GM10266 (cell line): ENCODE measurements at regions not wholly inside any gene's neighbourhood (a gene's known extent, or its start where the extent isn't known, plus 50 kb on each side); places are given as distances from the start of the nearest gene placed in this dataset.

Experiments used
- DNase-seq: peaks from one replicate; pipeline ENCODE4 v3.0.0; 2012; ENCODE audit errors: extremely low spot score
- CTCF ChIP-seq: IDR thresholded peaks from 2 replicates; pipeline ENCODE4 v1.5.1; 2012; ENCODE audit warnings: mild to moderate bottlenecking, low read depth; ENCODE audit not compliant: control insufficient read depth, insufficient read depth; ENCODE audit errors: missing control alignments

GRCh38 chr10:120727001-120727400 lies 124.2 kb upstream of the WDR11 start:
- DNase-seq = no peak
- TF ChIP-seq CTCF = no peak

- TF ChIP-seq CTCF = no peak
- no peak for DNase-seq
These were observed 121.6 kb upstream of the WDR11 start for GRCh38 chr10:120729547-120729946.

- DNase-seq = no peak
- TF ChIP-seq CTCF = no peak
These were observed 119.1 kb upstream of the WDR11 start for GRCh38 chr10:120732067-120732466.

- TF ChIP-seq CTCF = no peak
- DNase-seq = no peak
These were observed 118.4 kb upstream of the WDR11 start for GRCh38 chr10:120732643-120733313.

- DNase-seq = no peak
- no peak for TF ChIP-seq CTCF
These were observed 116.6 kb upstream of the WDR11 start for GRCh38 chr10:120734483-120735078.

GRCh38 chr10:120735315-120735714 lies 115.8 kb upstream of the WDR11 start:
- DNase-seq = no peak
- TF ChIP-seq CTCF = no peak

- peak; percentile 54 for TF ChIP-seq CTCF
- DNase-seq = peak; percentile 19
These were observed 115.3 kb upstream of the WDR11 start for GRCh38 chr10:120735773-120736371.
